Suprapubic skin (tissue), 4 donors: ENCODE measurements at regions not wholly inside any gene's neighbourhood (a gene's known extent, or its start where the extent isn't known, plus 50 kb on each side); places are given as distances from the start of the nearest gene placed in this dataset.

Source experiments
- CTCF ChIP-seq, 2 donors: fragments of 200-600 bp in 1 of 2; fragments of 450-650 bp in 1 of 2; sonication (generic) in 1 of 2; IDR thresholded peaks; one replicate each; pipeline ENCODE4 v1.5.1; 2016 to 2019; ENCODE audit warnings: antibody characterized with exemption in 2 of 2, mild to moderate bottlenecking in 1 of 2, moderate library complexity in 1 of 2
- EP300 ChIP-seq: sonication (generic); formaldehyde crosslinking; IDR thresholded peaks from one replicate; pipeline ENCODE4 v1.6.1; 2017; ENCODE audit warnings: antibody characterized with exemption
- POLR2A ChIP-seq, 2 donors: fragments of 450-650 bp; IDR thresholded peaks; one replicate each; pipeline ENCODE4 v1.6.1; 2017; ENCODE audit warnings: antibody characterized with exemption in 2 of 2, mild to moderate bottlenecking in 2 of 2, moderate library complexity in 2 of 2
- POLR2AphosphoS5 ChIP-seq, 3 donors: sonication (generic); formaldehyde crosslinking; IDR thresholded peaks; one replicate each; pipeline ENCODE4 v1.6.1; 2017; ENCODE audit warnings: antibody characterized with exemption in 3 of 3

- TF ChIP-seq CTCF (IDR thresholded peaks at IDR 0.05), result no peak
- TF ChIP-seq EP300, result no peak
- TF ChIP-seq POLR2A (IDR thresholded peaks at IDR 0.05), result no peak
- no peak for TF ChIP-seq POLR2AphosphoS5 (IDR thresholded peaks at IDR 0.05)
Measured at GRCh38 chr1:231108516-231109302, 53.1 kb upstream of the TRIM67 start.
